Neural cell (in vitro differentiated cells): ENCODE measurements at regions not wholly inside any gene's neighbourhood (a gene's known extent, or its start where the extent isn't known, plus 50 kb on each side); places are given as distances from the start of the nearest gene placed in this dataset.

Source experiments
- H2AFZ ChIP-seq: fragments of 200-600, 300-800 bp; sonication (generic), shearing (Covaris generic); 2 replicates; pipeline ENCODE4 v1.6.0; 2014; ENCODE audit warnings: low read depth, mild to moderate bottlenecking, antibody characterized with exemption, low read length, moderate library complexity
- H3F3A ChIP-seq: fragments of 200-600 bp; shearing (Covaris generic); 2 replicates; pipeline ENCODE4 v1.6.1; 2016; ENCODE audit warnings: mild to moderate bottlenecking, moderate library complexity, mixed read lengths, antibody characterized with exemption, low read length; ENCODE audit not compliant: insufficient read depth, poor library complexity, severe bottlenecking
- H3K27ac ChIP-seq: fragments of 200-600, 300-800 bp; sonication (generic), shearing (Covaris generic); 2 replicates; pipeline ENCODE4 v1.5.1; 2014; ENCODE audit warnings: mild to moderate bottlenecking, low read length, moderate library complexity
- H3K27me3 ChIP-seq: fragments of 300-800, 200-600 bp; sonication (generic), shearing (Covaris generic); 2 replicates; pipeline ENCODE4 v1.6.0; 2014; ENCODE audit warnings: mild to moderate bottlenecking, low read depth, low read length, moderate library complexity; ENCODE audit not compliant: insufficient read depth
- H3K36me3 ChIP-seq: fragments of 300-800, 200-600 bp; sonication (generic), shearing (Covaris generic); 2 replicates; pipeline ENCODE4 v1.5.1; 2014; ENCODE audit warnings: mild to moderate bottlenecking, antibody characterized with exemption, low read length, moderate library complexity; ENCODE audit not compliant: insufficient read depth
- H3K4me2 ChIP-seq: fragments of 300-800, 200-600 bp; sonication (generic), shearing (Covaris generic); 2 replicates; pipeline ENCODE4 v1.6.0; 2014; ENCODE audit warnings: mild to moderate bottlenecking, low read length
- H3K4me3 ChIP-seq: fragments of 300-800, 200-600 bp; sonication (generic), shearing (Covaris generic); 2 replicates; pipeline ENCODE4 v1.5.1; 2014; ENCODE audit warnings: mild to moderate bottlenecking, low read length, moderate library complexity
- H3K79me2 ChIP-seq: fragments of 200-600 bp; shearing (Covaris generic); replicated peaks from 2 replicates; pipeline ENCODE4 v1.6.0; 2014; ENCODE audit warnings: mild to moderate bottlenecking, low read length, moderate library complexity; ENCODE audit not compliant: insufficient read depth
- H3K9ac ChIP-seq: fragments of 300-800, 200-600 bp; sonication (generic), shearing (Covaris generic); 2 replicates; pipeline ENCODE4 v1.6.1; 2016; ENCODE audit warnings: mild to moderate bottlenecking, low read length, mixed read lengths
- H3K9me2 ChIP-seq: fragments of 200-600 bp; shearing (Covaris generic); 2 replicates; pipeline ENCODE4 v1.6.1; 2016; ENCODE audit warnings: mild to moderate bottlenecking, low read length, mixed read lengths; ENCODE audit not compliant: insufficient read depth
- H3K9me3 ChIP-seq: fragments of 200-600, 300-800 bp; sonication (generic), shearing (Covaris generic); 2 replicates; pipeline ENCODE4 v1.6.1; 2016; ENCODE audit warnings: mild to moderate bottlenecking, mixed run types, low read length, moderate library complexity, mixed read lengths
- H4K20me1 ChIP-seq: fragments of 200-600 bp; shearing (Covaris generic); 2 replicates; pipeline ENCODE4 v1.6.1; 2016; ENCODE audit warnings: mild to moderate bottlenecking, mixed run types; ENCODE audit not compliant: insufficient read depth
- CTCF ChIP-seq: fragments of 450-650 bp; IDR thresholded peaks from 2 replicates; pipeline ENCODE4 v1.5.1; 2014; ENCODE audit warnings: antibody characterized with exemption, mild to moderate bottlenecking, moderate library complexity; ENCODE audit not compliant: poor library complexity, severe bottlenecking
- EP300 ChIP-seq: fragments of 450-650 bp; conservative IDR thresholded peaks from 2 replicates; pipeline ENCODE4 v1.6.1; 2014; ENCODE audit warnings: antibody characterized with exemption, mild to moderate bottlenecking, moderate library complexity; ENCODE audit not compliant: poor library complexity, severe bottlenecking
- EZH2 ChIP-seq: fragments of 200-600, 300-800 bp; shearing (Covaris generic), sonication (generic); IDR thresholded peaks from 2 replicates; pipeline ENCODE4 v1.6.1; 2014; ENCODE audit warnings: antibody characterized with exemption, low read length, borderline replicate concordance, mild to moderate bottlenecking; ENCODE audit not compliant: insufficient read depth, poor library complexity, severe bottlenecking
- MXI1 ChIP-seq: fragments of 450-650 bp; conservative IDR thresholded peaks from 2 replicates; pipeline ENCODE4 v1.6.1; 2014; ENCODE audit warnings: antibody characterized with exemption, mild to moderate bottlenecking; ENCODE audit not compliant: poor library complexity, severe bottlenecking
- POLR2AphosphoS5 ChIP-seq: IDR thresholded peaks from 2 replicates; pipeline ENCODE4 v1.6.1; 2012
- RAD21 ChIP-seq: fragments of 450-650 bp; conservative IDR thresholded peaks from 2 replicates; pipeline ENCODE4 v1.6.1; 2014; ENCODE audit warnings: antibody characterized with exemption, mild to moderate bottlenecking, moderate library complexity
- REST ChIP-seq: IDR thresholded peaks from 2 replicates; pipeline ENCODE4 v1.6.1; 2012; ENCODE audit warnings: borderline replicate concordance
- SMC3 ChIP-seq: fragments of 450-650 bp; conservative IDR thresholded peaks from 2 replicates; pipeline ENCODE4 v1.6.1; 2014; ENCODE audit warnings: antibody characterized with exemption, mild to moderate bottlenecking, moderate library complexity; ENCODE audit not compliant: poor library complexity
- TAF1 ChIP-seq: IDR thresholded peaks from 2 replicates; pipeline ENCODE4 v1.6.1; 2012; ENCODE audit warnings: low read depth

- H3K36me3 ChIP-seq: no peaks in the 10 kb centered on the region
- H3K9me2 ChIP-seq: no peaks in the 10 kb centered on the region
- no peaks in the 10 kb centered on the region for H3F3A ChIP-seq
- no peak overlapping the region for H3K9ac ChIP-seq
- no peak overlapping the region for H3K27ac ChIP-seq
- no peak overlapping the region for H3K4me2 ChIP-seq
- no peaks in the 10 kb centered on the region for H3K79me2 ChIP-seq
- TF ChIP-seq MXI1: no peak
- no peak for TF ChIP-seq SMC3
- TF ChIP-seq RAD21: no peak
- H3K27me3 ChIP-seq: no peaks in the 10 kb centered on the region
- no peak overlapping the region for H2AFZ ChIP-seq
- H4K20me1 ChIP-seq: no peaks in the 10 kb centered on the region
- H3K4me3 ChIP-seq: no peak overlapping the region
- H3K9me3 ChIP-seq: no peaks in the 10 kb centered on the region
Observed at GRCh38 chr12:108419949-108420348, 80.8 kb upstream of the CMKLR1 start.

- Histone ChIP-seq H3K9ac (no peak overlapping the region), H3K36me3 (no peaks in the 10 kb centered on the region), H3K27ac (no peak overlapping the region), H3F3A (no peaks in the 10 kb centered on the region), H3K4me3 (no peak overlapping the region), H2AFZ (no peak overlapping the region), H4K20me1 (no peaks in the 10 kb centered on the region), H3K27me3 (no peaks in the 10 kb centered on the region), H3K4me2 (no peak overlapping the region), H3K9me3 (no peaks in the 10 kb centered on the region), H3K9me2 (no peaks in the 10 kb centered on the region), H3K79me2 (no peaks in the 10 kb centered on the region)
- TF ChIP-seq TAF1 (no peak), SMC3 (no peak), RAD21 (no peak)
Observed at GRCh38 chr12:108418164-108418890, 79.2 kb upstream of the CMKLR1 start.

GRCh38 chr12:108414021-108414420 lies 74.9 kb upstream of the CMKLR1 start:
- no peak overlapping the region for H3K27ac ChIP-seq
- no peaks in the 10 kb centered on the region for H3K36me3 ChIP-seq
- no peaks in the 10 kb centered on the region for H3K79me2 ChIP-seq
- TF ChIP-seq EZH2: no peak
- TF ChIP-seq MXI1: no peak
- TF ChIP-seq POLR2AphosphoS5: no peak
- TF ChIP-seq SMC3: no peak
- TF ChIP-seq EP300: no peak
- TF ChIP-seq REST: no peak
- no peak for TF ChIP-seq CTCF
- no peak for TF ChIP-seq RAD21
- no peak for TF ChIP-seq TAF1
- no peak overlapping the region for H3K4me3 ChIP-seq
- H4K20me1 ChIP-seq: no peaks in the 10 kb centered on the region
- H3K4me2 ChIP-seq: no peak overlapping the region
- no peak overlapping the region for H2AFZ ChIP-seq
- H3F3A ChIP-seq: no peaks in the 10 kb centered on the region
- no peaks in the 10 kb centered on the region for H3K9me2 ChIP-seq
- no peak overlapping the region for H3K9ac ChIP-seq
- no peaks in the 10 kb centered on the region for H3K9me3 ChIP-seq
- H3K27me3 ChIP-seq: no peaks in the 10 kb centered on the region
